WERI-Rb-1 (cell line): ENCODE measurements at regions not wholly inside any gene's neighbourhood (a gene's known extent, or its start where the extent isn't known, plus 50 kb on each side); places are given as distances from the start of the nearest gene placed in this dataset.

Source experiments
- DNase-seq: peaks from one replicate; pipeline ENCODE4 v3.0.0-alpha.2; 2020
- H3K27ac ChIP-seq: fragments of 250-450 bp; sonication (Bioruptor Pico); 2 replicates; pipeline ENCODE4 v1.5.1; 2020; ENCODE audit warnings: mild to moderate bottlenecking, moderate library complexity
- H3K27me3 ChIP-seq: fragments of 250-450 bp; sonication (Bioruptor Pico); 2 replicates; pipeline ENCODE4 v1.5.1; 2021; ENCODE audit warnings: mild to moderate bottlenecking, low read depth, moderate library complexity; ENCODE audit not compliant: insufficient read depth, severe bottlenecking
- H3K36me3 ChIP-seq: fragments of 250-450 bp; sonication (Bioruptor Pico); 2 replicates; pipeline ENCODE4 v1.5.1; 2020; ENCODE audit warnings: mild to moderate bottlenecking, moderate library complexity
- H3K4me3 ChIP-seq: 2 replicates; pipeline ENCODE4 v1.5.1; 2011; ENCODE audit warnings: low read depth, mild to moderate bottlenecking, control low read depth, low read length
- H3K9me3 ChIP-seq: fragments of 250-450 bp; sonication (Bioruptor Pico); 2 replicates; pipeline ENCODE4 v1.5.1; 2021; ENCODE audit warnings: mild to moderate bottlenecking, moderate library complexity; ENCODE audit not compliant: severe bottlenecking
- CTCF ChIP-seq: IDR thresholded peaks from 2 replicates; pipeline ENCODE4 v1.5.1; 2011; ENCODE audit warnings: low read depth, mild to moderate bottlenecking, control low read depth, inconsistent platforms, low read length

- Histone ChIP-seq H3K4me3 (no peak overlapping the region), H3K9me3 (no peaks in the 10 kb centered on the region)
These were observed 110.9 kb downstream of the ASB7 start for GRCh38 chr15:100713163-100713867.

GRCh38 chr15:100714034-100714748, 111.8 kb downstream of the ASB7 start:
- Histone ChIP-seq H3K36me3 (no peaks in the 10 kb centered on the region), H3K27me3 (no peaks in the 10 kb centered on the region), H3K27ac (no peak overlapping the region), H3K9me3 (no peaks in the 10 kb centered on the region), H3K4me3 (no peak overlapping the region)
- no peak for DNase-seq
- no peak for TF ChIP-seq CTCF

More at GRCh38 chr15:100713163-100713867, 110.9 kb downstream of the ASB7 start:
- no peak for TF ChIP-seq CTCF
- Histone ChIP-seq H3K27me3 (no peaks in the 10 kb centered on the region), H3K36me3 (no peaks in the 10 kb centered on the region), H3K27ac (no peak overlapping the region)
- no peak for DNase-seq

DNA sequence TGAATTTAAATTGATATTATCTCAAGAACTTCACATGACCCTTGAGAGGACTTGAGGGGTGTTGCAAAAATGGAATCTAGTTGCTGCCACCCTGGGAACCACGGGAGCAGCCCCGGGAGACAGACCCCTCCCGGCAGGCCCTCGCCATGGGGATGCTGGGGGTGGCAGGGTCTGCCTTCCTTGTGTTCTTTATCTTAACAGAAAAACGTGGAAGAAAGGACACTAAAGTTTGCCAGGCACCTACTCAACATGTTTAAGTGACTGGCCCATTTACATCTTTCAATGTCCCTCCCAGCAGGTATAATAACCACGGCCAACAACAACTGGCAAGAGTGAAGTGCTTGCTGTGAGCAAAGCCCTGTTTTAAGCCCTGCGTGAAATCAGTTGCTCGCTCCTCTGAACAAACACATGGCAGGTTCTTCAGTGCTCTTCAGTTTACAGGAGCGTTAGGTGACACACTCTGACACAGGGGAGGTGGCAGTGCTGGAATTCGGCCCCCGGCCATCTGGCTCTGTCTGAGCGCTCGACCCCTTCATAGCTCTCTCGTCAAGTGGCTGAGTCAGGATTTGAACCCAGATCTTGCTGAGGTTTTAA, 112.5 kb downstream of the ASB7 start:
- no peak overlapping the region for H3K27ac ChIP-seq
- no peaks in the 10 kb centered on the region for H3K9me3 ChIP-seq
- H3K4me3 ChIP-seq: no peak overlapping the region
- no peak for DNase-seq
- H3K27me3 ChIP-seq: no peaks in the 10 kb centered on the region
- no peak for TF ChIP-seq CTCF
- no peaks in the 10 kb centered on the region for H3K36me3 ChIP-seq

DNA sequence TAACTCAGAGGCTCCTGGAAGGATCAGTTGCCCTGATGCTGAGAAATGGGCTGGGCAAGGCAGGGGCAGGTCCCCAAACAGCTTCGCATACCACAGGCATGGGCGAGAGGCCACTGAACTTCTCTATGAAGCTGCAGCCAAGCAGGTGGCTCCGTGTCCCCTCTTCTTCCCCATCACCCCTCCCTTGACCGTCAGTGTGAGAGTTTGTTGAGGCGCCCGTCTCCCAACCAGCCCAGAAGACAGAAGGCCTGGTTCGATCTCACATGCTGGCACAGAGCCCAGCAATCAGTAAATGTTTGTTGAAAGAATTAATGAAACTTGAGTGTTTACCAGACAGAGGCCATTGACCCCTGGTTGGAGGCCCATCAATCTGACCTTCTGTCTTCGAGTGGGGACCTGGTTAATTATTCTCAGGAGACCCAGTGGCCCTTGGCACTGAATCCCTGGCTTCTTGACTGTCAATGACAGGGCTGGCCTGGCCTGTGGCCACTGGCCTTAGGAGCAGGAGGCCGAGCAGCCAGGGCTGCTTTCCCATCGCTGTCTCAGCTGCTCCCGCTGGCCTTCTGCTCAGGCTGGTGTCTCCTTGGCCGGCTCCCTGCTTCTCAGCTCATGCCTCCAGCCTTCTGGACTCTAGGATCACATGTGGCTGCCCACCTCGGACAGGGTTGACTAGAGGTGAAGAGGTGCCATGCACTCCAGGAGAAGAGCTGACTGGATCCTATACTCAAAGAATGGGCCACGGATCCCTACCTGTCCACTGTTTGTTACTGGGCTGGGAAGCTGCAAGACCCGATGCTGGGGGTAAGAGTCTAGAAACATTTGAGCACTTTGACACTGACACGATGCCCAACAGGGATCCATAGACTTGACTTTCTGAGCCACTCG, 113.4 kb downstream of the ASB7 start:
- Histone ChIP-seq H3K27me3 (no peaks in the 10 kb centered on the region), H3K9me3 (no peaks in the 10 kb centered on the region), H3K36me3 (no peaks in the 10 kb centered on the region), H3K27ac (no peak overlapping the region), H3K4me3 (no peak overlapping the region)
- no peak for TF ChIP-seq CTCF
- no peak for DNase-seq

DNA sequence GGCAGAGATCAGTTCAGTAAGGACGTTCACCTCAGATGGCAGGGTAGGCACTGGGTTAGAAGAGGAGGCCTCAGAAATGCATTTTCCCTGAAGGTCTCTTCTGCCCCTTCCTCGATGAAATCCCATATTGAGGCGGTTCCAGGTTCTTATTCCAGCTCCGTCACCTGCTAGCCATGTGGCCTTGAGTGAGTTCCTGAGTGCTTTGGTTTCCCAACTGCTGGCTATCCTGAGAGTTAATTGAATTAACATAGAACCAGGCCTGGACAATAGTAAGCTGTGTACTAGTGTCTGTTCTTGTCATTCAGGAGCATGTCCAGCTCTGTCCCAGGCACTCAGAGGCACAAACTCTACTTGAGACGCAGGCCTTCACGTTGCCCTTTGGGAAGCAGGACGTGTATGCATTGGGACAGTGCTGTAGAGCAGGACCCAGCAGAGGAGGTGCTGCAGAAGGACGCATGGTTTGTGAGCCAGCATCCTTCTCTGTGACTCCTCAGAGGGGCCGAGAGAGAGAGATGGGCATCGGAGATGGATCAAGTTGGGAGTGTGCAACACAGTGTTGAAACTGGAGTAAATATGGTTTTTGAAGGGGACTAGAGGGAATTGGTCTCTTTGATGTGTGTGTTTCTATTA, 114.2 kb downstream of the ASB7 start:
- Histone ChIP-seq H3K36me3 (no peaks in the 10 kb centered on the region), H3K27me3 (no peaks in the 10 kb centered on the region), H3K9me3 (no peaks in the 10 kb centered on the region), H3K4me3 (no peak overlapping the region), H3K27ac (no peak overlapping the region)
- DNase-seq: no peak
- TF ChIP-seq CTCF: no peak
